SU-DHL-6 (cell line): ENCODE measurements at regions not wholly inside any gene's neighbourhood (a gene's known extent, or its start where the extent isn't known, plus 50 kb on each side); places are given as distances from the start of the nearest gene placed in this dataset.

Experiments
- H2AFZ ChIP-seq: fragments of 200-600 bp; sonication (generic); 2 replicates; pipeline ENCODE4 v1.6.1; 2014; ENCODE audit warnings: low read depth, mild to moderate bottlenecking, moderate library complexity, mixed read lengths, antibody characterized with exemption, low read length; ENCODE audit not compliant: severe bottlenecking
- H3F3A ChIP-seq: fragments of 200-600 bp; shearing (Covaris generic); 2 replicates; pipeline ENCODE4 v1.6.0; 2016; ENCODE audit warnings: antibody characterized with exemption, mild to moderate bottlenecking; ENCODE audit not compliant: insufficient read depth
- H3K27ac ChIP-seq: fragments of 200-600 bp; sonication (generic); 2 replicates; pipeline ENCODE4 v1.5.1; 2016; ENCODE audit warnings: low read depth, mild to moderate bottlenecking, low read length, moderate library complexity, mixed read lengths
- H3K27me3 ChIP-seq: fragments of 200-600 bp; sonication (generic), shearing (Covaris generic); 2 replicates; pipeline ENCODE4 v1.6.0; 2014; ENCODE audit warnings: mild to moderate bottlenecking, low read length
- H3K36me3 ChIP-seq: fragments of 200-600 bp; sonication (generic); 2 replicates; pipeline ENCODE4 v1.6.1; 2014; ENCODE audit warnings: mild to moderate bottlenecking, low read length, mixed read lengths
- H3K4me2 ChIP-seq: fragments of 300-600, 200-600 bp; shearing (Covaris generic), sonication (generic); 2 replicates; pipeline ENCODE4 v1.6.0; 2014; ENCODE audit warnings: low read length, low read depth, mild to moderate bottlenecking; ENCODE audit not compliant: poor library complexity, severe bottlenecking
- H3K4me3 ChIP-seq: fragments of 200-600 bp; sonication (generic); 2 replicates; pipeline ENCODE4 v1.5.1; 2014; ENCODE audit warnings: antibody characterized with exemption, low read length, mild to moderate bottlenecking, mixed read lengths; ENCODE audit not compliant: insufficient read depth, poor library complexity, severe bottlenecking
- H3K79me2 ChIP-seq: fragments of 200-600 bp; sonication (generic); 2 replicates; pipeline ENCODE4 v1.6.1; 2014; ENCODE audit warnings: mild to moderate bottlenecking, low read length, moderate library complexity; ENCODE audit not compliant: insufficient read depth
- H3K9ac ChIP-seq: fragments of 200-600 bp; sonication (generic); 2 replicates; pipeline ENCODE4 v1.7.0; 2014; ENCODE audit warnings: mild to moderate bottlenecking, low read length
- H3K9me2 ChIP-seq: fragments of 200-600 bp; sonication (generic); replicated peaks from 2 replicates; pipeline ENCODE4 v1.6.1; 2014; ENCODE audit warnings: low read length; ENCODE audit not compliant: insufficient read depth
- H3K9me3 ChIP-seq: fragments of 200-600 bp; sonication (generic); 2 replicates; pipeline ENCODE4 v1.6.1; 2014; ENCODE audit warnings: low read length, mixed read lengths; ENCODE audit not compliant: insufficient read depth
- H4K20me1 ChIP-seq: fragments of 200-600 bp; sonication (generic); 2 replicates; pipeline ENCODE4 v1.6.1; 2014; ENCODE audit warnings: low read depth, mild to moderate bottlenecking, antibody characterized with exemption, low read length, moderate library complexity, mixed read lengths
- EZH2phosphoT487 ChIP-seq: fragments of 200-600 bp; sonication (generic), shearing (Covaris generic); conservative IDR thresholded peaks from 2 replicates; pipeline ENCODE4 v1.6.1; 2018; ENCODE audit warnings: mild to moderate bottlenecking, antibody characterized with exemption, low read length, moderate library complexity, mixed read lengths
- TF ChIP-seq, protein P1 (sequence below): fragments of 200-600 bp; sonication (generic); IDR thresholded peaks from one replicate; pipeline ENCODE4 v1.5.1; 2017; ENCODE audit warnings: antibody characterized with exemption, mild to moderate bottlenecking, low read length, moderate library complexity; ENCODE audit not compliant: insufficient read depth, poor library complexity, severe bottlenecking

DNA sequence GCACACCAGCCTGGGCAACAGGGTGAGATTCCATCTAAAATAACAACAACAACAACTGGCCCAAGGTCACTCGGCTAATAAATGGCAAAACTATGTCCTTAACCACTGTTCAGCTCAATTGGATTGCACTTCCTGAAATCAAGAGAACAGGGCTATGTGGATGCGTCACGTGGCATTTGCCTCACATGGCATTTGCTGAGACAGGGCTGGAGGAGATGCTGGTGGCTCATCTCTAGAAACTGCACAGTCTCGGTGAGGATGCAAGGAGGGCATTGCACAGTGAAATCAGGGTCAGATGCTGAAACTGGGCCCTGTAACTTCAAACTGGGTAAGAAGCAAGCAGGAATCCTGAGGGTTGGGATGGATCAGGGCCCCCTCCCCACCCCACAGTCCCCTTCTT, 171.9 kb downstream of the BUD13 start:
- no peak overlapping the region for H3K4me3 ChIP-seq
- TF ChIP-seq, protein P1, sequence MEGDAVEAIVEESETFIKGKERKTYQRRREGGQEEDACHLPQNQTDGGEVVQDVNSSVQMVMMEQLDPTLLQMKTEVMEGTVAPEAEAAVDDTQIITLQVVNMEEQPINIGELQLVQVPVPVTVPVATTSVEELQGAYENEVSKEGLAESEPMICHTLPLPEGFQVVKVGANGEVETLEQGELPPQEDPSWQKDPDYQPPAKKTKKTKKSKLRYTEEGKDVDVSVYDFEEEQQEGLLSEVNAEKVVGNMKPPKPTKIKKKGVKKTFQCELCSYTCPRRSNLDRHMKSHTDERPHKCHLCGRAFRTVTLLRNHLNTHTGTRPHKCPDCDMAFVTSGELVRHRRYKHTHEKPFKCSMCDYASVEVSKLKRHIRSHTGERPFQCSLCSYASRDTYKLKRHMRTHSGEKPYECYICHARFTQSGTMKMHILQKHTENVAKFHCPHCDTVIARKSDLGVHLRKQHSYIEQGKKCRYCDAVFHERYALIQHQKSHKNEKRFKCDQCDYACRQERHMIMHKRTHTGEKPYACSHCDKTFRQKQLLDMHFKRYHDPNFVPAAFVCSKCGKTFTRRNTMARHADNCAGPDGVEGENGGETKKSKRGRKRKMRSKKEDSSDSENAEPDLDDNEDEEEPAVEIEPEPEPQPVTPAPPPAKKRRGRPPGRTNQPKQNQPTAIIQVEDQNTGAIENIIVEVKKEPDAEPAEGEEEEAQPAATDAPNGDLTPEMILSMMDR, result no peak
- no peak for TF ChIP-seq EZH2phosphoT487
- no peaks in the 10 kb centered on the region for H3K9me2 ChIP-seq
- no peaks in the 10 kb centered on the region for H4K20me1 ChIP-seq
- no peak overlapping the region for H2AFZ ChIP-seq
- no peaks in the 10 kb centered on the region for H3K36me3 ChIP-seq
- no peaks in the 10 kb centered on the region for H3K79me2 ChIP-seq
- H3K27me3 ChIP-seq, result no peaks in the 10 kb centered on the region
- H3K9ac ChIP-seq, result no peak overlapping the region
- no peaks in the 10 kb centered on the region for H3K9me3 ChIP-seq
- H3K4me2 ChIP-seq, result no peak overlapping the region
- H3K27ac ChIP-seq, result no peak overlapping the region
- H3F3A ChIP-seq, result no peaks in the 10 kb centered on the region

DNA sequence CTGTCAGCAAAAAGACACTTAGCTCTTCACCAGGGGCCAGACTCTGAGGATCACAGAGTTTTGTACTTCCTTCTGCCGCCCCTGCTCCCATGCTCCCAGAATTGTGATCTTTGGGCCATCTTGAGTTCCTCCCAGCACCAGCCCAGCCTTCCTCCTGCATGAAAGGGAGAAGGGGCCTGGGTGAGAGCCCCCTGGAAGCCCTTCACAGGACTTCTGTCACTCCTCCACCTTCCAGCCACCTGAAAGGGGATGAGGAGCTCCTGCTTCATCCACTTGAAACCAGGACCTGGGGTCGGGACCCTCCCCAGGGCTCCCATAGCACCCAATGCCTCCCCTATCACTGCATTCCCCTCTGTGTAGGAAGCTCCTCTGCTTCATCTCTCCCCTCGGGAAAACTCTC, 174.2 kb downstream of the BUD13 start:
- Histone ChIP-seq H3K79me2 (no peaks in the 10 kb centered on the region), H3K9ac (no peak overlapping the region), H4K20me1 (no peaks in the 10 kb centered on the region), H3K27ac (no peak overlapping the region), H3K4me3 (no peak overlapping the region), H2AFZ (no peak overlapping the region), H3K9me3 (no peaks in the 10 kb centered on the region), H3F3A (no peaks in the 10 kb centered on the region), H3K27me3 (no peaks in the 10 kb centered on the region), H3K36me3 (no peaks in the 10 kb centered on the region), H3K4me2 (no peak overlapping the region), H3K9me2 (no peaks in the 10 kb centered on the region)
- TF ChIP-seq, protein P1, result no peak
- no peak for TF ChIP-seq EZH2phosphoT487

DNA sequence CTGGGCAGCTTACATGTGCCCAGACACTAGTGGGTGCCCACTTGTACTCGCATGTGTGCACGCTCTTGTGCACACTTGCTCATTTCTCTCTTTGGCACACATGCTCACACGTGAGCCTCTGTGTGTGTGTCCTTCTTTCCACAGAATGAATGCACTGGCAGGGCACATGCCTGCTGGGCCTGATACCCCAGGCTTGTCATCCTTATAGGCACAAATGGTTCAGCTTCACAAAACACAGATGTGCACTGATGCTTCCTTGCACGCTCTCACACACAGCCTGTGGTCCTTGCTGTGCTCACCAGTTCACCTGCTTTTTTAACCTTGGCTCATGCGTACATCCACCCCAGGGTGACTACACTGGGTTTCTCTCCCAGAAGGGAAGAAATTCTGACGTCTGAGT, 174.8 kb downstream of the BUD13 start:
- Histone ChIP-seq H2AFZ (no peak overlapping the region), H3K27ac (no peak overlapping the region), H3K79me2 (no peaks in the 10 kb centered on the region), H3K9me3 (no peaks in the 10 kb centered on the region), H3K36me3 (no peaks in the 10 kb centered on the region), H3K9me2 (no peaks in the 10 kb centered on the region), H4K20me1 (no peaks in the 10 kb centered on the region), H3F3A (no peaks in the 10 kb centered on the region), H3K4me3 (no peak overlapping the region), H3K4me2 (no peak overlapping the region), H3K27me3 (no peaks in the 10 kb centered on the region), H3K9ac (no peak overlapping the region)
- no peak for TF ChIP-seq EZH2phosphoT487
- TF ChIP-seq, protein P1, result no peak
